ENCODE measurements at regions not wholly inside any gene's neighbourhood (a gene's known extent, or its start where the extent isn't known, plus 50 kb on each side); places are given as distances from the start of the nearest gene placed in this dataset.
"Not testable (repeated sequence)": the region's sequence is repeated elsewhere in the genome, so short reads cannot be mapped to it uniquely, and the experiment has no call there.

DNA sequence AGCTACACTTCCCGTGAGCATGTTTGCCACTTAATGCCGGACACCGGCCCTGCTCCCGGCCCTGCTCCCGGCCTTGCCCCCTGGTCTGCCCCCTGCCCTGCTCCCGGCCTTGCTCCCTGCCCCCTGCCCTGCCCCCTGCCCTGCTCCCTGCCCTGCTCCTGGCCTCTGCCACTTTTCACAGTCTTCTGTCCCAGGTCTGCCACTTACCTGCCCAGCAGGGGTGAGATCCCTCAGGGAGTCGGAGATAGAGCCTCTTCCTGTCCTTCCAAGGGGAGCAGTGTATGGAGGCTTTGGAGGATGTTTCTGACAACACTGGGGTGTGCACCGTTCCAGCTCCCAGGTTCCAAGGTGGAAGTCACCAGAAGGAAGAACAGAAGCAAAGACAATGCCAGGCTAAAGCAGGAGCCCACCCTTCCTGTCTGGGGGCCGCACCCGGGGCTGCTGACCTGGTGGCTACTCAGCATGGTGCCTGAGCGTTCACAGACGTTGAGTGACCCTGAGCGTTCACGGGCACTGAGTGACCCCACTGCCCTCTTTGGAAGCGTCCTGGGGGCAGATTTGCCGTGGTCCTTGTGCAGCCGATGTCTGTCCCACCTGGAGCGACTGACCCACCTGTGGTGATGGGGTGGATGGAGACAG lies 199.8 kb downstream of the DLL1 start:
- Histone ChIP-seq H3K27me3 (replicated peaks; ENCODE audit: control insufficient read depth, insufficient read depth, low read length, poor library complexity, severe bottlenecking) (no peaks in the 10 kb centered on the region), H3K9me3 (ENCODE audit: control insufficient read depth, low read length) (no peaks in the 10 kb centered on the region), H3K4me3 (ENCODE audit: insufficient read depth, low read depth, low read length, poor library complexity, severe bottlenecking) (no peak overlapping the region), H3K27ac (ENCODE audit: insufficient read depth, low read length, poor library complexity, severe bottlenecking) (no peak overlapping the region), H3K4me1 (ENCODE audit: control insufficient read depth, insufficient read depth, low read length, poor library complexity, severe bottlenecking) (peaks cover 23% of the 10 kb centered on the region), H3K36me3 (ENCODE audit: control insufficient read depth, insufficient read depth, low read length) (no peaks in the 10 kb centered on the region)
- DNase-seq, result no peak

DNA sequence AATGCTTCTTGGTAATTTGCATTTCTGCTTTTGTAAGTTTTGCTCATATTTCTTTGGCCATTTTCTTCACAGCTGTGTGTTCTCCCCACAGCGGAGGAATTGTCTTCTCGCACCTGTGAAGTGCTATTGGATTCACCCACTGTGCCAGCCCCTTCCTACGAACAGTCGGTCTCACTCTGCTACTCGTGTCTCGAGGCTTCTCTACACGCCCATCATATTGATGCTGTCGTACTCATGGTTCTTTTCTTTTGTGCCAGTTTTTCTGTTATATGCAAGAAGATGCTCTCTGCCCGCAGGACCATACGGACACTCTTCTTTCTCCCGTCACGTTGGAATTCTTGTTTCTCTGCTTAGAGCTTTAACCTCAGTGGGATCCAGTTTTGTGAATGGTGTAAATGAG lies 200.3 kb downstream of the DLL1 start:
- H3K4me1 ChIP-seq (ENCODE audit: control insufficient read depth, insufficient read depth, low read length, poor library complexity, severe bottlenecking), result peaks cover 23% of the 10 kb centered on the region
- no peak for DNase-seq
- H3K4me3 ChIP-seq (ENCODE audit: insufficient read depth, low read depth, low read length, poor library complexity, severe bottlenecking), result no peak overlapping the region
- H3K27me3 ChIP-seq (replicated peaks; ENCODE audit: control insufficient read depth, insufficient read depth, low read length, poor library complexity, severe bottlenecking), result no peaks in the 10 kb centered on the region
- no peak overlapping the region for H3K27ac ChIP-seq (ENCODE audit: insufficient read depth, low read length, poor library complexity, severe bottlenecking)
- no peaks in the 10 kb centered on the region for H3K9me3 ChIP-seq (ENCODE audit: control insufficient read depth, low read length)
- H3K36me3 ChIP-seq (ENCODE audit: control insufficient read depth, insufficient read depth, low read length), result no peaks in the 10 kb centered on the region

DNA sequence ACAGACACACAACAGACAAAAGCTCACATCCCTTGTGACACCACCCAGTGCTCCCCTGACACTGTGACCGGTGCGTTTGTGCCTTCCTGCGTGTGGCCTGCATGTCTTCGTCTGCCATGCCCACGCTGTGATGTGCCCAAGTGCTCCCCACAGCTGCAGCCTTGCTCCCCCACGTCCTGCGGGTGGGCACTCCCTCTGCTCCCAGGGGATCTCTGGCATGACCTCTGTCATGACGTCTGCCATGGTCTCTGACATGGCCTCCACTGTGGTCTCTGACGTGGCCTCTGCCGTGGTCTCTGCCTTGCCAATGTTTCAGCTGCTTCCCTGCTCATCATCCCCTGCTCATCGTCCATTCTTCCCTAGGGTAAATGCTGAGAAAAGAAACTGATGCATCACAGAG lies 200.9 kb downstream of the DLL1 start:
- no peaks in the 10 kb centered on the region for H3K36me3 ChIP-seq (ENCODE audit: control insufficient read depth, insufficient read depth, low read length)
- H3K27me3 ChIP-seq (replicated peaks; ENCODE audit: control insufficient read depth, insufficient read depth, low read length, poor library complexity, severe bottlenecking), result no peaks in the 10 kb centered on the region
- H3K27ac ChIP-seq (ENCODE audit: insufficient read depth, low read length, poor library complexity, severe bottlenecking), result no peak overlapping the region
- no peaks in the 10 kb centered on the region for H3K9me3 ChIP-seq (ENCODE audit: control insufficient read depth, low read length)
- peak overlapping the region; percentile 21 for H3K4me3 ChIP-seq (ENCODE audit: insufficient read depth, low read depth, low read length, poor library complexity, severe bottlenecking)
- peaks cover 23% of the 10 kb centered on the region for H3K4me1 ChIP-seq (ENCODE audit: control insufficient read depth, insufficient read depth, low read length, poor library complexity, severe bottlenecking)
- no peak for DNase-seq

DNA sequence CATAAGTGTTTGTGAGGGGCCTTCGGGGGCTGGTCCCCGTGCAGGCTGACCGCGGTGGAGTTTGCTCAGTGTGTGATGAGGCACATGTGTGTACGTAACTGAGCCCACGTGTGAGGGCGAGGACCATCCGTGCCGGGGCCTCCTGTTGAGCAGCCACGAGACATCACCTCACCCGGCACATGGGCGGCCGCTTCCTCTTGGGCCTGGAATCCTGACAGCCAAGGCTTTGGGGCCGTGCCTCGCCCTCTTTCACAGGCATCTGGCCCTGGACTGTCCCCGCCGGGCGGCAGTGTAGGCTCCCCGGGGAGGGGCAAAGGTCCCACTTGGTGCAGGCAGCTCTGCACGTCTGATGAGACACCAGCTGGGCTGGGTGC lies 202.3 kb downstream of the DLL1 start:
- Histone ChIP-seq H3K4me1 (ENCODE audit: control insufficient read depth, insufficient read depth, low read length, poor library complexity, severe bottlenecking) (peaks cover 23% of the 10 kb centered on the region), H3K9me3 (ENCODE audit: control insufficient read depth, low read length) (no peaks in the 10 kb centered on the region), H3K4me3 (ENCODE audit: insufficient read depth, low read depth, low read length, poor library complexity, severe bottlenecking) (peak overlapping the region; percentile 36), H3K27me3 (replicated peaks; ENCODE audit: control insufficient read depth, insufficient read depth, low read length, poor library complexity, severe bottlenecking) (no peaks in the 10 kb centered on the region), H3K27ac (ENCODE audit: insufficient read depth, low read length, poor library complexity, severe bottlenecking) (peak overlapping the region; percentile 50), H3K36me3 (ENCODE audit: control insufficient read depth, insufficient read depth, low read length) (no peaks in the 10 kb centered on the region)
- peak in 1 of 3 donors; percentile 15 for DNase-seq

DNA sequence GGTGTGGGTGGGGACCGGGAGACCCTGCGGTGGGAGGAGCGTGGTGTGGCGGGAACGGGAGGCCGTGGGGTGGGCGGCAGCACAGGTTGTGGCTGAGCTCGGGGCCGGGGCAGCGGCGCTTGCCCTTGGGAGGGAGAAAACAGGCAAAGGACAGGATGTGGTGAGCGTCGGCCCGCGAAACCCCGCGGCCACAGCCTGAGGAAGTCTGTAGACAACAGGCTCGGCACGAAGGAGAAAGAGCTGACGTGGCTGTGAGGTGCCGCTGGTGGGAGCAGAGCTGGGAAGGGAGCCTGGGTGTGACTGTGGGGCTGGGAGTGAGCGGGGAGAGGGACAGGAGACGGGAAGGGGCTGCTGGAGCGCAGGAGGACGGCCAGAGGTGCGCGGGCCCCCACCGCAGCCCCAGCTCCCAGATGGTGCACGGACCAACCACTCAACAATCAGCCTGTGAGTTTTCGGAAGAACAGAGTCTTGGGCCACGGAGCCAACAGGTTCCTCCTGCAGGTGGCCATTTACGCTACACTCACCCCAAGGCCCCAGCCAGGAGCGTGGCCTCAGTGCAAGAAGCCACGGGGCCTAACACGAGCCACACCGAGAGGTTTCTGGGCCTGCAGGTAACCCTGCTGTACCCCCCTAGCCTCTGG lies 202.8 kb downstream of the DLL1 start:
- peak overlapping the region; percentile 50 for H3K27ac ChIP-seq (ENCODE audit: insufficient read depth, low read length, poor library complexity, severe bottlenecking)
- H3K4me1 ChIP-seq (ENCODE audit: control insufficient read depth, insufficient read depth, low read length, poor library complexity, severe bottlenecking), result peaks cover 23% of the 10 kb centered on the region
- H3K27me3 ChIP-seq (replicated peaks; ENCODE audit: control insufficient read depth, insufficient read depth, low read length, poor library complexity, severe bottlenecking), result no peaks in the 10 kb centered on the region
- H3K36me3 ChIP-seq (ENCODE audit: control insufficient read depth, insufficient read depth, low read length), result no peaks in the 10 kb centered on the region
- no peaks in the 10 kb centered on the region for H3K9me3 ChIP-seq (ENCODE audit: control insufficient read depth, low read length)
- DNase-seq, result peak; percentile 16 to 37 (median 17)
- H3K4me3 ChIP-seq (ENCODE audit: insufficient read depth, low read depth, low read length, poor library complexity, severe bottlenecking), result peak overlapping the region; percentile 36

DNA sequence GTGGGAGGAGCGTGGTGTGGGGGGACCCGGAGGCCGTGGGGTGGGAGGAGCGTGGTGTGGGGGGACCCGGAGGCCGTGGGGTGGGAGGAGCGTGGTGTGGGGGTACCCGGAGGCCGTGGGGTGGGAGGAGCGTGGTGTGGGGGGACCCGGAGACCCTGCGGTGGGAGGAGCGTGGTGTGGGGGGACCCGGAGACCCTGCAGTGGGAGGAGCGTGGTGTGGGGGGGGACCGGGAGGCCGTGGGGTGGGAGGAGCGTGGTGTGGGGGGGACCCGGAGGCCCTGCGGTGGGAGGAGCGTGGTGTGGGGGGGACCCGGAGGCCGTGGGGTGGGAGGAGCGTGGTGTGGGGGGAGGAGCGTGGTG lies 203.5 kb downstream of the DLL1 start:
- H3K4me1 ChIP-seq (ENCODE audit: control insufficient read depth, insufficient read depth, low read length, poor library complexity, severe bottlenecking), result peaks cover 23% of the 10 kb centered on the region
- H3K9me3 ChIP-seq (ENCODE audit: control insufficient read depth, low read length); H3K27me3 ChIP-seq (replicated peaks; ENCODE audit: control insufficient read depth, insufficient read depth, low read length, poor library complexity, severe bottlenecking); H3K4me3 ChIP-seq (ENCODE audit: insufficient read depth, low read depth, low read length, poor library complexity, severe bottlenecking); H3K36me3 ChIP-seq (ENCODE audit: control insufficient read depth, insufficient read depth, low read length): not testable (repeated sequence)
- peak overlapping the region; percentile 50 for H3K27ac ChIP-seq (ENCODE audit: insufficient read depth, low read length, poor library complexity, severe bottlenecking)
- DNase-seq, result peak in 1 of 3 donors; percentile 14

DNA sequence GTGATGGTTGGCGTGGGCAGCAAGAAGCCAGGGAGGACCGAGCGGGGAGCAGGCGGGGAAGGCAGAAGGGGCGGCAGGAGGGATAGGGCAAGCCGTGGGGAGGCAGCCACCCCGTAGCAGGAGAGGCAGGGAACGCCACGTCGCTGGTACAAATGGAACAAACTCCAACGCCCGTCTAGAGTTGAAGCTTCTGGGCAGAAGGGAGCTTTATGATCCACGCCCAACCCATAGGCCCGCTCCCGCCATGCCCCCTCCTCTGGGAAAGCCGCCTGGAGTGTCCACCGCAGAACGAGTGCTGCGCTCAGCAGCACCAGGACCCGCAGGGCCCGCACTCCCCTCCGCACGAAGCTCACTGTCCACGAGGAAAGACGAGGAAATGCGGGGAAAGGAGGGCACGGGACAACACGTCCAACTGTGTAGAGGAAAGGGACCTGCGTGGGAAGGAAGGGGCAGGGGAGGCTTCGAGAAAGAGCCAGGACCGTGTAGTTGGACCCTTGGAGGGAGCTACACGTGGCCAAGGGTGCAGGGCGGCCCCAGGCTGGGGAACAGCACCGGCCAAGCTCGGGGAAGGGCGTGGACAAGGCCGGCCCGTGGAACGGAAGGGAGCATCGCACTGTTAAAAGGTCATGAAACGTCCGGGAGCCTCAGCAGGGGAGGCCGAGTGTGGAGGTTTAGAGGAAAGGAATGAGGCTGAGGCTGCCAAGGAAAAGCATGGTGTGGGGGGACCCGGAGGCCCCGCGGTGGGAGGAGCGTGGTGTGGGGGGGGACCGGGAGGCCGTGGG lies 204.0 kb downstream of the DLL1 start:
- Histone ChIP-seq H3K4me3 (ENCODE audit: insufficient read depth, low read depth, low read length, poor library complexity, severe bottlenecking) (no peak overlapping the region), H3K27me3 (replicated peaks; ENCODE audit: control insufficient read depth, insufficient read depth, low read length, poor library complexity, severe bottlenecking) (no peaks in the 10 kb centered on the region), H3K27ac (ENCODE audit: insufficient read depth, low read length, poor library complexity, severe bottlenecking) (no peak overlapping the region), H3K36me3 (ENCODE audit: control insufficient read depth, insufficient read depth, low read length) (no peaks in the 10 kb centered on the region), H3K9me3 (ENCODE audit: control insufficient read depth, low read length) (no peaks in the 10 kb centered on the region), H3K4me1 (ENCODE audit: control insufficient read depth, insufficient read depth, low read length, poor library complexity, severe bottlenecking) (peaks cover 23% of the 10 kb centered on the region)
- no peak for DNase-seq

DNA sequence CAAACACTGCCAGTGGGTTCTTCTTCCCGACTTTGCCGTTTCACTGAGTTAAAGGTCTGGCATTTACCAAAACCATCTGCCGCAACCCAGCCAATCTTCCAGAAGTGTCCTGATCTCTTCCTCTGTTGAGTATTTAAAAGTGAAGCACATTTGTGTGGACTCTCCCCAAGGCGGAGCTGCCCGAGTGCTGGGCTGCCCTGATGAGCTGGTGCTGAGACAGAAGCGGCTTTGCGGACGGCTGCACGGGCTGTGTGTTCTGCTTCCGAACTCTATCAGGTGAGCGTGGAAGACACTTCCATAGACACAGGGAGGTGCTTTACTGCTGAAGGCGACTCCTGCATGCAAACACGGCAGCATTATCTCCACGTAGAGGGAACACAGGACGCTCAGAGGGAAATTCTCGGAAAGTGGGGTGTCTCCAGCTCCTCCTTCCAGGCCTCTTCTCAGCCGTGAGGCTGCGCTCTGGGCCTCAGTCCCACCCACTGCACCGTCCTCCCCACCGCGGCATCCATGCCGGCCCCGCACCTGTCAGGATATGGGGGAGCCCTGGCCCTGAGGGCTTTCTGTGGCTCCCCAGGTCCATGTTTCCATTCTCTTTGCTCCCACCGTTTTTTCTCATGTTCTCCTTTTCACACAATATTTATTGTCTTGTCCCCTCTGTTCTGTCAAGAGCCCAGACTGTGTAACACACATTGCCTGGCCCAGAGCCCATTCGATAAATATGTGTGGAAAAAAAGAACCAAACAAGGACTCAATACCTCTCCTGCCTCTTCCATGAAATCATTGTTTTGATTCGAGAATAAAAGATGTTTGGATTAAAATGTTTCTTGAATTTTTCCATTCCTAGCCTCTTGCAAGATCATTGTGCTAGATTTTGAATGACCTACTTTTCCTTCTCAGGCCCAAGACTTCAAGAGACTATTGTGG lies 205.1 kb downstream of the DLL1 start:
- H3K36me3 ChIP-seq (ENCODE audit: control insufficient read depth, insufficient read depth, low read length), result no peaks in the 10 kb centered on the region
- H3K27ac ChIP-seq (ENCODE audit: insufficient read depth, low read length, poor library complexity, severe bottlenecking), result no peak overlapping the region
- no peaks in the 10 kb centered on the region for H3K27me3 ChIP-seq (replicated peaks; ENCODE audit: control insufficient read depth, insufficient read depth, low read length, poor library complexity, severe bottlenecking)
- no peaks in the 10 kb centered on the region for H3K9me3 ChIP-seq (ENCODE audit: control insufficient read depth, low read length)
- no peak for DNase-seq
- no peak overlapping the region for H3K4me3 ChIP-seq (ENCODE audit: insufficient read depth, low read depth, low read length, poor library complexity, severe bottlenecking)
- peaks cover 23% of the 10 kb centered on the region for H3K4me1 ChIP-seq (ENCODE audit: control insufficient read depth, insufficient read depth, low read length, poor library complexity, severe bottlenecking)

DNA sequence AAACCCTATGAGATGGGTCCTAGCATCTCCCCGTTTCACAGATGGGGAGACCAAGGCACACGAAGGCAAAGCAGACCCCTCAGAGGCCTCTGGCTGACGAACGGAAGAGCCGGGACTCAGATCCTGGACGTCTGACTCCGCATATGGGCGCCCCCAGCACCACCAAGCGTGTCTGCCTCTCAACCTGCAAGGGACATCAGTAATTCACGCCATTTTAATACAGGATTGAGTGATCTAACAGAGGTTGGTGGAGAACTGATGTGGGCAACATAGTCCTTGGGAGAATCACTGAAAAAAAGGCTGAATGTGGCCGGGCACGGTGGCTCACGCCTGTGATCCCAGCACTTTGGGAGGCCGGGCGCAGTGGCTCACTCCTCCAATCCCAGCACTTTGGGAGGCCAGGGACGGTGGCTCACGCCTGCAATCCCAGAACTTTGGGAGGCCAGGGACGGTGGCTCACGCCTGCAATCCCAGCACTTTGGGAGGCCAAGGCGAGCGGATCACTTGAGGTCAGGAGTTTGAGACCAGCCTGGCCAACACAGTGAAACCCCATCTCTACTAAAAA lies 206.6 kb downstream of the DLL1 start:
- H3K4me3 ChIP-seq (ENCODE audit: insufficient read depth, low read depth, low read length, poor library complexity, severe bottlenecking), result no peak overlapping the region
- H3K4me1 ChIP-seq (ENCODE audit: control insufficient read depth, insufficient read depth, low read length, poor library complexity, severe bottlenecking), result peaks cover 13% of the 10 kb centered on the region
- no peaks in the 10 kb centered on the region for H3K36me3 ChIP-seq (ENCODE audit: control insufficient read depth, insufficient read depth, low read length)
- no peaks in the 10 kb centered on the region for H3K9me3 ChIP-seq (ENCODE audit: control insufficient read depth, low read length)
- H3K27ac ChIP-seq (ENCODE audit: insufficient read depth, low read length, poor library complexity, severe bottlenecking), result no peak overlapping the region
- H3K27me3 ChIP-seq (replicated peaks; ENCODE audit: control insufficient read depth, insufficient read depth, low read length, poor library complexity, severe bottlenecking), result no peaks in the 10 kb centered on the region
- DNase-seq, result no peak

Measured in effector memory CD4-positive, alpha-beta T cell (primary cell).